GM18519 (cell line): ENCODE measurements at regions not wholly inside any gene's neighbourhood (a gene's known extent, or its start where the extent isn't known, plus 50 kb on each side); places are given as distances from the start of the nearest gene placed in this dataset.

ENCODE experiments used
- ATAC-seq: cut with Tn5 transposase; IDR thresholded peaks from one replicate; pipeline ENCODE4 v1.9.1; 2021; ENCODE audit warnings: mild to moderate bottlenecking, moderate library complexity; ENCODE audit not compliant: unreplicated experiment, low FRiP score

DNA sequence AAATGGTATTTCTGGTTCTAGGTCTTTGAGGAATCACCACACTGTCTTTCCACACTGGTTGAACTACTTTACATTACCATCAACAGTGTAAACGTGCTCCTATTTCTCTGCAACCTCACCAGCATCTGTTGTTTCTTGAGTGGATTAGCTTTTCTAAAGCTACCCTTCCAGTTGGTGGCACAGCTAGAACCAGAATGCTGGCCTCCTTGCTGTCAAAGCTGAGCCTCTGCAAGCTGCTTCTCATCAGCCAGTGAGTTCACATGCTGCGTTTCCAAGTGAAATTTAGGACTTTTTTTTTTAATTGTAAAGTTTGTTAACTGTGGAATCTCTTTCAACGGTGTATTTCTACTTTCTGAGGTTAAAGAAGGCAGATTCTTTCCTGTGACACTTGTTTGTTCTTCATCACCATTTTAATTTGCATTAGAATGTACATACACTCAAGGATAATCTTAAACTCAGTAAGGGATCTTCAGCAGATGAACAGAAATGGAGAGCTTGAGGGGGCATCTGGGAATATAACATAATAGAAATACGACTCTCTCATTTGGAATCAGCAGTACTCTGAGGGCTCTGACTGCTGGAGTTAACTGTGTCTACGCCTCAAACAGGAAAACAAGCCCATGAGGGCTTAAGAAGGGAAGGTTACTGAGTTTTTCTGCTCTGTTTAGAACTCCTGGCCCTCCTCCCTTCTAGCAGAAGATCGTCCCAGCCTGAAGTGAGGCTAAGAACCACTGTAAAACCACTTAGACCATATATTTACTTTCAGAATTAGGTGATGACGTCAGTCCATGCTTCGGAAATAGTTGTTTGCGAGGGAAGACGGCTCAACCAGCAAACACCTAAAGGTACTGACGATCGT is 148.4 kb upstream of the FAM20A start:
- ATAC-seq = no peak

- ATAC-seq = no peak
Observed at GRCh38 chr17:68748381-68748780, 147.2 kb upstream of the FAM20A start.

DNA sequence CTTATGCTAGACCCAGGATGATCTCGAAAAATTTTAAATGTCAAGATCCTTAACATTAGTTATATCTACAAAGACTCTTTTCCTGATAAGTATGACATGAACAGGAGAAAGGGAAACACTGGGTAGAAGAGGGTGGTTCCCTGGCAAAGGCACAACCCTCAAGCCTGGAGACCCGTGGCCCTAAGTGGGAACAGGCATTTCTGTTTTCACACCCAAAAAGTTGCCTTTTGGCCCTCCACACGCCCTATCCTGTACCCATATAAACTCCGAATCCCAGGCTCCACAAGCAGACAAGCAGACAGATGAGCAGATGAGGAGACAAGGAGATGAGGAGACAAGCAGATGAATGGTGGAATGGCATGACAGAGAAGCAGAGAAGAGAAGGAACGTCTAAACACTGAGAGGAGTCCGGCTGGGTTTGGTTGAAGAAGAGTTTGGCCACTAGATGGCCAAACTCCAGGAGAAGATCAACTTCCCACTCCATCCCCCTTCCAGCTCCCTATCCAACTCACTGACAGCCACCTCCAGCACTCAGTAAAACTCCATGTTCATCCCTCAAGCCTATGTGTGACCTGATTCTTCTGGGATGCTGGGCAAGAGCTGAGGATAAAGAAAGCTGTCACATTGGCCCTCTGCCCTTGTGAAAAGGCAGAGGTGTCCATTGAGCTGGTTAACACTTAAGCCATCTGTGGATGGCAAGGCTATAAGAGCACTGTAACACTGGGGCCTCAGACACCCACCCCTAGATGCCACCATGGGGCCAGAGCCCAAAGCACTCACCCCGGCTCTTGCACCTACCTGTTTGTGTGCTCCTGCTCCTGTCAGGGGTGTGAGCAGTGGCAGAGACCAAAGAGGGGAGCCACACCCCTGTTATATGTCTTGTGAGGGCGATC is 139.6 kb upstream of the FAM20A start:
- no peak for ATAC-seq

DNA sequence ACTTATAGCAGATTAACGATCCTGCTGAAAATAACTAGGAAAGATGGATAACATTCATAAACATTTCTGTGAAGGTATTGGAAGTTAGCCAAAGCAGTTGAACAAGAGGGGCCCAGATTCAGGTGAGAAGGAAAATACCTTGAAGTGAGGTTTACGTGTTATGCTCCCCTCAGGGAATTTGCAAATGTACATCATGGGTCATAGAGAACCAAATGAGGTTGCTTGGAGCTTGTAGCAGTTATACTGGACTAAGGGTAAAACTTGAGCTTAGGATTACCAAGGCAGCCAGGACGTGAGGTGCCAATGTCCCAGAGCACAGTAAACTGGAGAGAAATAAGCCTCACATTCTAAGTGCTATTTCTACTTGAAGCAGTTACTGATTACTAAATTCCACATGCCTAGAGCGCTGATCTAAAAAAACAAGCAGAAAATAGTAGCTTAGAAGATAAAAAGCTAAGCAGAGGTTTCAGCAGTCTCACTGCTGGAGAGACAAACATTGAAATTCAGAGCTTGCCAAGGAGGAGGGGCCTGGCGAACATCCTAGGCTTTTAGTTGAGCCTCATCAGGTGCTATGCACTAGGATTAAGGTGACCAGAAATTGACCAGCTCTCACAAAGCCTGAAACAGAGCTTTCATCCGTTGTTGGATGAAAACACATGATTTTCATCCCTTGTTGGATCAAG is 136.7 kb upstream of the FAM20A start:
- ATAC-seq = no peak

GRCh38 chr17:68734931-68735330 is 133.8 kb upstream of the FAM20A start:
- no peak for ATAC-seq

- ATAC-seq = no peak
Observed at GRCh38 chr17:68734187-68734900, 133.2 kb upstream of the FAM20A start.

DNA sequence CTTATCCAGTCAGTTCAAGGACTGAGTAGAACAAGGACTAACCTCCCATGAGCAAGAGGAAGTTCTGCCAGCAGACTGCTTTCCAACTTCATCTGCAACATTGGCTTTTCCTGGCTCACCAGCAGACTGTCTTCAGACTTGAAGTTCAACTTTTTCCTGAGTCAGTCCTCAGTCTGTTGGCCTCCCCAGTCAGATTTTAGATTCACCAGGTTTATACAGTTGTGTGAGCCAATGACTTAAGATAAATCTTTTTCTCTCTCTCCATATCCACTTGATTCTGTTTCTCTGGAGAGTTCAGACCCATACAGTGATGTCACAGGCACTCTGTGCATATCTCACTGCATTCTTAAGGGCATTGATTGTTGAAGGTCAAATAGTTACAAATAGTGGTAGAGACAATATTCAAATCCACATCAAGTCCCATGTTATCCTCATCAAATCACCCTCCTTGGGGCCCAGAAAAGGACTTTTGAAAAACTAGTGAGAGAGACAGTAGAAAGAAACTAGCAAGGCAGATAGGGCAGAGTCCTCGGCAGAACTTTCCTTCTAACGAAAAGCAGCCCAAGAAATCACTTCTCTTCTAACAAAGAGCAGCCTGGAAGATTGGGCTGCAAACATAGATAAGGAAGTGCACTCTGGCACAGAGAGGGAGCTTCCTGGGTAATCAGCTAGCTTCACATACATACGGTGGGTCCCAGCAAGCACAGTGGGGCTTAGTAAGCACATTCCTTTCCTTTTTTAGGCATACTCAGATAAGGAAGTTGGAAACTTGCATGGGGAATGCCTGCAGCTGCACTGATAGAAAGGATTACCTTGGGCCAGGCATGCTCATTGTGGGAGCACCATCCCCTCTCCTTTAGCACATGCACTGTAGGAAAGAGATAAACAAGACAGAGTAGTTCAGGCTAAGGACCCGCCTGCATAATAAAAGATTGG is 132.3 kb upstream of the FAM20A start:
- no peak for ATAC-seq

GRCh38 chr17:68732301-68732749 is 131.2 kb upstream of the FAM20A start:
- ATAC-seq = no peak

GRCh38 chr17:68731465-68731864 is 130.3 kb upstream of the FAM20A start:
- ATAC-seq = no peak

- ATAC-seq = no peak
Observed at GRCh38 chr17:68719431-68719830, 118.3 kb upstream of the FAM20A start.

GRCh38 chr17:68718926-68719325 is 117.8 kb upstream of the FAM20A start:
- ATAC-seq = no peak

- ATAC-seq = no peak
Observed at GRCh38 chr17:68718465-68718864, 117.3 kb upstream of the FAM20A start.

DNA sequence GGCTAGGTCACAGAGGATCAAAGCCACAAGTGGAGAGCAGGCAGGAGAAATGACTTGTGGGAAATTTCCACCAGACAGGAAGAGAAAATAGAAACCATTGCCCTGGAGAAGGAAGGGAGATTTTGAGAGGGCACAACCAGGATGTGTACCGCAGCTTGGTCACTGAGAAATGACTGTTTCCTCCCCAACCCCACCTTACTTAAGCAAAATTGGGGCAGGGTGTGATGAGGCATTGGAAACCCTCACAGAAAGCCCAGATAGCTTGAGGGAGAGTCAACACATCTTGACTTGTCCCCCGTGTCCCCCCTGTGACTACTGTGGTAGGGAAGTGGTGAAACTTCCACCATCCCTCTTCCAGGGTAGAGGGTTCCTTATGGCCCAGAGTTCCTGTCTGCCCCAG is 113.5 kb upstream of the FAM20A start:
- no peak for ATAC-seq

DNA sequence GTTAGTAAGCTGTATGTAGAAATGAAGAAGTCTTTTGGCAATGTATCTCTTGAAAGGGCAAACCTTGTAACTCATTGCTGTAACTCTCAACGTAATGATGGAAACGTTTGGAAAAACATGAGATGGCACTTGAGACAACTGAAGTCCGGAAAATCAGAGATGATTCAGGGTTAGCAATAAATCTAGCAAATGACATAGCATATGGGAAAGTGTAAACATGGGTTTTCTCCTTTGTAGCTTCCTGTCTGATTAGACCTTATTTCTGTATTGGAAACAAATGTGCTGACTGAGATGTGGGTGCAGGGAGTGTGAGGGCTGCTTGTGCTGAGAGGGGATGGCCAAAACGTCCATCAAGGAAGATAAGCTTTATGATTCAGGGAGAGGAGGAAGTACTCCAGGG is 110.7 kb upstream of the FAM20A start:
- ATAC-seq = no peak

DNA sequence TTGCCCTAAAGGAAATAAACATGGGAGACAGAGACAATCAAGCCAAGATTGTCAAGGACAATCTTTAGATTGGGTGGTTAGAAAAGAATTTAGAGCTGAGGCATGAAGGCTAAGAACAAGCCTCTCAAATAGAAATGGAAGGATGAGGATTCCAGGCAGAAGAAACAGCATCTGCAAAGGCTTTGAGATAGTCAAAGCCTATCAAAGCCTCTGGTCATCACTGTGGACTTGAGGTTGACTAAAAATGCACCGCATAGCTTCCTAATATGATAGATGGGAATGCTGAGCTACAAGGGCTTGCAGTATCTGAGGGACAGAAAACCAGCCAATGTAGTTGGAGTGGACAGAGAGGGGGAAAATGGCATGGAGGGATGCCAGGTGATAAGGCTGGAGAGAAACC is 109.8 kb upstream of the FAM20A start:
- ATAC-seq = no peak

DNA sequence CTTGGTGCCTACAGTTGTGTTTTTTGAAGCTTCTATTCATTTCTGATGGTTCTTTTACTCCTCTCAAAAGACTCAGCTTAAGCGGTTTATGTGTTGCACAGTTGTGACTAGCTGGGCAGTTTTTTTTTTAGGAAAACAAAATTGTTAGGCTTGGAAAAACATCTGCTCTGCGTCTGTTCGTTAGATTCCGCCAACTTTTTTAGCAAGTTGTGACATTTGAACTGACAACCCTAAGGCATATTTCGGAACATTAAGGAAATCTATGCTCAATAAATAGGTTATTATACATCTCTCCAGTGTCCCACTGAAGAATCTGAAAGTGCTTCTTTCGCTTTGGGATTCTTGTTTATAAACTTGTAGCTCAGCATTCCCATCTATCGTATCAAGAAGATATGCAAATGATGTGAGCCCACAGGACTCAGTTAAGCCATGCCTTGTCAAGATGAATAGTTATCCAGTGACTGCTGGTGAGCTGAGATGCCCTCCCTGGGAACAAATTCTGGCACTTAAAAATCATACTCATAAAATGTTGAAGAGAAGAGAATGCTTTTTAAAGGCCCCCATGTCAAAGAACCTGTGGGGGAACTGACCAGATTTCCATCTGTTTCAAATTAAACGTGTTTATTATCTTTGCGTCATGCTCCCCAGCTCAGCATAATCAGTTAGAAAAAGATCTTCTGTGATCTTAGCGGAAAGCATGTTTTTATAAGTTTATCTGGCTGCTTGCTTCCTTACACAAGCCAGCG is 109.0 kb upstream of the FAM20A start:
- no peak for ATAC-seq

DNA sequence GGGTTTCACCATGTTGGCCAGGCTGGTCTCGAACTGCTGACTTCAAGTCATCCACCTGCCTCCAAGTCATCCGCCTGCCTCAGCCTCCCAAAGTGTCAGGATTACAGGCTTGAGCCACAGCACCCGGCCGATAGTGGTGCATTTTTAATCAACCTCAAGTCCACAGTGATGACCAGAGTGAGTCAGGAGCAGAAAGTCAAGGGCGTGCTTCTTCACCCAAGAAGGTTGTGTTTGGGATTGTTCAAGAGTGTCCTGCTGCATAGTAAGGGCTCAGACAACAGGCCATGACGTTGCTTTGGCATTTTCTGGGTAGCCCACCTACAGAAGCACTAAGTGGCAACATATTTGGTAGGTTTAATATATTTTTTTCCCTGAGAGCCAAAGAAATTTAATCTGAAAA is 108.3 kb upstream of the FAM20A start:
- ATAC-seq = no peak

- no peak for ATAC-seq
Observed at GRCh38 chr17:68707031-68707430, 105.9 kb upstream of the FAM20A start.
